ENCODE measurements at regions not wholly inside any gene's neighbourhood (a gene's known extent, or its start where the extent isn't known, plus 50 kb on each side); places are given as distances from the start of the nearest gene placed in this dataset.

DNA sequence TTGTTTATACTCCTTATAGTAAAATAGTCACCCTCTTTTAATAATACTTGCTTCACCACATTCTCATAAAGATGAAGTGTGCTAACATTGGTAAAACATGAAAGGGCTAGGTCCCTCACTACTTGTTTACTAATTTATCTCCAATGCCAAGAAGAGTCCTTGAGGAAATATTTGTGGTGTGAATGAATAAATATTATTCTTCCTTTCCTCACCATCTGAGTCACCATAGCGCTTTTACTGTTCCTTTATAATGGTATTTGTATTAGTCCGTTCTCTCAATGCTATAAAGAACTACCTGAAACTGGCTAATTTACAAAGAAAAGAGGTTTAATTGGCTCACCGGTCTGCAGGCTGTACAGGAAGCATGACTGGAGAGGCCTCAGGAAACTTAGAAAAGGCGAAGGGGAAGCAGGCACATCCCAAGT, 222.8 kb upstream of the ZRANB2 start:
- TF ChIP-seq ZNF274 (IDR thresholded peaks at IDR 0.05; ENCODE audit: low read depth, low read length) = no peak
- TF ChIP-seq YY1 (IDR thresholded peaks at IDR 0.05; ENCODE audit: insufficient read depth, insufficient read length) = no peak
